ENCODE measurements at regions not wholly inside any gene's neighbourhood (a gene's known extent, or its start where the extent isn't known, plus 50 kb on each side); places are given as distances from the start of the nearest gene placed in this dataset.
A peak's percentile ranks its signal among the peaks of the same experiment; 100 is the strongest.

GRCh38 chr3:124281453-124282316 is 289.8 kb upstream of the ROPN1 start:
- TF ChIP-seq CTCF (IDR thresholded peaks at IDR 0.05) = peak; percentile 67
- no peak for TF ChIP-seq REST (IDR thresholded peaks at IDR 0.05; ENCODE audit: insufficient read depth in 1 of 2, low read depth in 2 of 2, low read length in 1 of 2)
- TF ChIP-seq TCF7L2 (IDR thresholded peaks at IDR 0.05; ENCODE audit: low read depth, low read length) = no peak
- TF ChIP-seq SIN3A (IDR thresholded peaks at IDR 0.05; ENCODE audit: borderline replicate concordance, insufficient read depth, low read depth, low read length) = no peak
- no peak for TF ChIP-seq POLR2AphosphoS5 (IDR thresholded peaks at IDR 0.05; ENCODE audit: low read depth, low read length)
